ENCODE measurements at regions not wholly inside any gene's neighbourhood (a gene's known extent, or its start where the extent isn't known, plus 50 kb on each side); places are given as distances from the start of the nearest gene placed in this dataset.

- TF ChIP-seq POU5F1 (IDR thresholded peaks at IDR 0.05; ENCODE audit: low read depth, low read length) (no peak), CTBP2 (IDR thresholded peaks at IDR 0.05; ENCODE audit: borderline replicate concordance, insufficient read depth, insufficient read length, low read length) (no peak), HDAC2 (IDR thresholded peaks at IDR 0.05; ENCODE audit: borderline replicate concordance in 1 of 2, low read depth in 2 of 2, low read length in 2 of 2) (no peak)
Measured at GRCh38 chr4:184536065-184536880, 61.9 kb upstream of the IRF2 start (continued).
